Bronchial epithelial cell (primary cell): ENCODE measurements at regions not wholly inside any gene's neighbourhood (a gene's known extent, or its start where the extent isn't known, plus 50 kb on each side); places are given as distances from the start of the nearest gene placed in this dataset.

ENCODE experiments used
- DNase-seq: peaks from one replicate; pipeline ENCODE4 v3.0.0-alpha.2; 2010; ENCODE audit warnings: low read depth
- FAIRE-seq: peaks from 2 replicates; lab custom pipeline; 2011; peaks lifted over from hg19 to GRCh38; lab: Jason Lieb, UNC
- H3K27me3 ChIP-seq: 2 replicates; pipeline ENCODE4 v1.5.1; 2011; ENCODE audit warnings: low read length; ENCODE audit not compliant: control insufficient read depth, insufficient read depth
- H3K36me3 ChIP-seq: 2 replicates; pipeline ENCODE4 v1.5.1; 2011; ENCODE audit warnings: low read length; ENCODE audit not compliant: control insufficient read depth, insufficient read depth
- H3K4me3 ChIP-seq: 2 replicates; pipeline ENCODE4 v1.5.1; 2011; ENCODE audit warnings: mild to moderate bottlenecking, low read depth, low read length, control low read depth
- CTCF ChIP-seq: IDR thresholded peaks from 2 replicates; pipeline ENCODE4 v1.5.1; 2011; ENCODE audit warnings: mild to moderate bottlenecking, moderate library complexity, low read length, control low read depth, inconsistent platforms; ENCODE audit not compliant: insufficient read depth, severe bottlenecking

- Histone ChIP-seq H3K36me3 (no peaks in the 10 kb centered on the region), H3K4me3 (no peak overlapping the region)
Observed at GRCh38 chr11:28739489-28740280, 631.5 kb downstream of the METTL15 start.

DNA sequence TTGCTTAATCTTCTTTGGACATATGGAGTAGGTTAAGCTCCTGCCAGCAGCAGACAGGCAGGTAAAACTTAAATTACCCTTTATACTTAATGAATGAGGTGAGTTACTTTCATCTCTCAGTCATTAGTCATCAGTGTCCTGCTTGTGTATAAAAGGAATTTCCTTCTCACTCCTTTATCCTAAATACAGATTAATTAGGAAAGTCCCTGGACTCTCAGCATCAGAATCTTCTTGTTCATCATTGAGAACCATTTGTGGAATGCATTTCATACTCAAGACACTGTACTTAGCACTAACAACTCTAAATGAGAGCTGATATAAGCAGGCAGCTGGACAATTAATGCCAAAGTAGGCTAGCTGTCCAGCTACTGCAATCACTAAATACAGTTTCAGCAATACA is 630.4 kb downstream of the METTL15 start:
- no peaks in the 10 kb centered on the region for H3K27me3 ChIP-seq
- FAIRE-seq (no peak), DNase-seq (peak; percentile 79)
- no peak for TF ChIP-seq CTCF
- no peaks in the 10 kb centered on the region for H3K36me3 ChIP-seq
- H3K4me3 ChIP-seq = no peak overlapping the region

More at GRCh38 chr11:28739489-28740280, 631.5 kb downstream of the METTL15 start:
- no peak for DNase-seq
- no peak for FAIRE-seq
- no peaks in the 10 kb centered on the region for H3K27me3 ChIP-seq
- no peak for TF ChIP-seq CTCF

- no peaks in the 10 kb centered on the region for H3K36me3 ChIP-seq
- no peak overlapping the region for H3K4me3 ChIP-seq
- TF ChIP-seq CTCF = no peak
- FAIRE-seq = no peak
- DNase-seq = peak; percentile 18
- H3K27me3 ChIP-seq = no peaks in the 10 kb centered on the region
Observed at GRCh38 chr11:28736256-28736655, 628.1 kb downstream of the METTL15 start.

GRCh38 chr11:28735511-28735910 is 627.3 kb downstream of the METTL15 start:
- TF ChIP-seq CTCF = no peak

DNA sequence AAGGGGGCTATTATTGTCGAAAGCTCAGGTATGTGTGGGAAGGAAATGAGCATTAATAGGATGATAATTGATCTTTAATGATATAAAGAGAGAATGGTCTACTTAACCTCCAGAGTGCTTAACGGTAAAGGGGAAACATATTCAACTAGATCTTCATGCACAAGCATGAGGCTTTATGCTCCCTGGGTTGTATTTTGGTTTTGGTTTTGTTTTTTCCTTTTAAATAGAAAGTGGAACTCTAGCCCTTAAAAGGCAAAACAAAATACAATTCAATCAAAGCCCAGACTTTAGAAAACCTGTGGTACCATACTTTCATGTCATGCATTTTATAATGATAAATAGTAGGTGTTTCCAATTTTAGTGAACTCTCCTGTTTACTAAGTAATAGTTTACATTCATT is 622.7 kb downstream of the METTL15 start:
- Histone ChIP-seq H3K36me3 (no peaks in the 10 kb centered on the region), H3K27me3 (no peaks in the 10 kb centered on the region), H3K4me3 (no peak overlapping the region)
- no peak for TF ChIP-seq CTCF
- FAIRE-seq (no peak), DNase-seq (no peak)

More at GRCh38 chr11:28735511-28735910, 627.3 kb downstream of the METTL15 start:
- FAIRE-seq (no peak), DNase-seq (no peak)
- H3K36me3 ChIP-seq = no peaks in the 10 kb centered on the region
- H3K4me3 ChIP-seq = no peak overlapping the region
- H3K27me3 ChIP-seq = no peaks in the 10 kb centered on the region
